Upper lobe of left lung (tissue), 6 donors: ENCODE measurements at regions not wholly inside any gene's neighbourhood (a gene's known extent, or its start where the extent isn't known, plus 50 kb on each side); places are given as distances from the start of the nearest gene placed in this dataset.

ENCODE experiments used
- ATAC-seq, 2 donors: fragments of 200-7000 bp; cut with Tn5 transposase; one replicate each; pipeline ENCODE4 v1.9.1; 2022; ENCODE audit warnings: mild to moderate bottlenecking in 2 of 2, moderate library complexity in 2 of 2; ENCODE audit not compliant: low FRiP score in 2 of 2
- DNase-seq, 2 donors: peaks; one replicate each; pipeline ENCODE4 v3.0.0-alpha.2; 2019 to 2020
- H3K27ac ChIP-seq, 4 donors: fragments of 200-600 bp; sonication (generic); one replicate each; pipeline ENCODE4 v1.5.1; 2016 to 2019
- H3K27me3 ChIP-seq, 4 donors: fragments of 200-600 bp; sonication (generic); one replicate each; pipeline ENCODE4 v1.5.1; 2017 to 2019
- H3K36me3 ChIP-seq, 4 donors: fragments of 200-600 bp; sonication (generic); one replicate each; pipeline ENCODE4 v1.5.1; 2016 to 2019
- H3K4me1 ChIP-seq, 4 donors: fragments of 200-600 bp; sonication (generic); one replicate each; pipeline ENCODE4 v1.5.1; 2018 to 2019
- H3K4me3 ChIP-seq, 4 donors: fragments of 200-600 bp; sonication (generic); one replicate each; pipeline ENCODE4 v1.5.1; 2017 to 2019; ENCODE audit warnings: mild to moderate bottlenecking in 2 of 4, moderate library complexity in 1 of 4
- H3K9me3 ChIP-seq, 4 donors: fragments of 200-600 bp; sonication (generic); one replicate each; pipeline ENCODE4 v1.5.1; 2018 to 2019
- CTCF ChIP-seq, 6 experiments: fragments of 450-650 bp in 4 of 6; fragments of 200-600 bp in 2 of 6; sonication (generic) in 2 of 6; IDR thresholded peaks; one replicate each; pipeline ENCODE4 v1.5.1; 2016 to 2019; ENCODE audit warnings: antibody characterized with exemption in 6 of 6
- EP300 ChIP-seq, 4 donors: sonication (generic); formaldehyde crosslinking; IDR thresholded peaks; one replicate each; pipeline ENCODE4 v1.5.1; 2017; ENCODE audit warnings: antibody characterized with exemption in 4 of 4, control low read depth in 2 of 4
- POLR2A ChIP-seq, 4 donors: fragments of 450-650 bp; IDR thresholded peaks; one replicate each; pipeline ENCODE4 v1.5.1; 2016 to 2017; ENCODE audit warnings: antibody characterized with exemption in 4 of 4, mild to moderate bottlenecking in 2 of 4
- POLR2AphosphoS5 ChIP-seq, 2 donors: sonication (generic); formaldehyde crosslinking; IDR thresholded peaks; one replicate each; pipeline ENCODE4 v1.5.1; 2017; ENCODE audit warnings: antibody characterized with exemption in 2 of 2
- WGBS, 2 donors: methylation state at CpG; one replicate each; pipeline ENCODE4 v1.1.5; 2017 to 2018; 5-methylcytosine and 5-hydroxymethylcytosine counted together
- donor health status: DM: no; HTN: no; CAD: no; lungs with moderate emphysema.
- donor health status: DM: no; HTN: yes; CAD: no; lungs with severe emphysema.

GRCh38 chr7:52775876-52776275 is 259.6 kb upstream of the POM121L12 start:
- 54 to 67% methylated on average over 1 of the region's 1 CpG for WGBS, 2 donors
- no peak overlapping the region for H3K4me3 ChIP-seq

GRCh38 chr7:52771177-52771576 is 264.3 kb upstream of the POM121L12 start:
- WGBS, 2 donors: 88 to 89% methylated on average over 5 of the region's 5 CpGs
- DNase-seq: no peak
- ATAC-seq: no peak
- no peaks in the 10 kb centered on the region for H3K9me3 ChIP-seq
- no peaks in the 10 kb centered on the region for H3K27me3 ChIP-seq
- no peak for TF ChIP-seq CTCF (IDR thresholded peaks at IDR 0.05)
- no peak for TF ChIP-seq POLR2A (IDR thresholded peaks at IDR 0.05)
- TF ChIP-seq POLR2AphosphoS5 (IDR thresholded peaks at IDR 0.05): no peak
- TF ChIP-seq EP300 (IDR thresholded peaks at IDR 0.05): no peak
- no peaks in the 10 kb centered on the region for H3K4me1 ChIP-seq
- no peak overlapping the region for H3K27ac ChIP-seq
- no peak overlapping the region for H3K4me3 ChIP-seq
- no peaks in the 10 kb centered on the region for H3K36me3 ChIP-seq

More at GRCh38 chr7:52775876-52776275, 259.6 kb upstream of the POM121L12 start:
- ATAC-seq (no peak), DNase-seq (no peak)
- Histone ChIP-seq H3K9me3 (no peaks in the 10 kb centered on the region), H3K27me3 (no peaks in the 10 kb centered on the region), H3K4me1 (no peaks in the 10 kb centered on the region), H3K36me3 (no peaks in the 10 kb centered on the region), H3K27ac (no peak overlapping the region)
- no peak for TF ChIP-seq CTCF (IDR thresholded peaks at IDR 0.05)
- no peak for TF ChIP-seq POLR2AphosphoS5 (IDR thresholded peaks at IDR 0.05)

- no peaks in the 10 kb centered on the region for H3K36me3 ChIP-seq
- H3K27ac ChIP-seq: no peak overlapping the region
- no peaks in the 10 kb centered on the region for H3K4me1 ChIP-seq
- ATAC-seq: no peak
- H3K4me3 ChIP-seq: no peak overlapping the region
- no peaks in the 10 kb centered on the region for H3K27me3 ChIP-seq
- DNase-seq: no peak
- TF ChIP-seq EP300 (IDR thresholded peaks at IDR 0.05): no peak
- no peak for TF ChIP-seq POLR2A (IDR thresholded peaks at IDR 0.05)
- TF ChIP-seq CTCF (IDR thresholded peaks at IDR 0.05): no peak
- no peak for TF ChIP-seq POLR2AphosphoS5 (IDR thresholded peaks at IDR 0.05)
- H3K9me3 ChIP-seq: no peaks in the 10 kb centered on the region
Observed at GRCh38 chr7:52764492-52765169, 270.8 kb upstream of the POM121L12 start.

- Histone ChIP-seq H3K36me3 (no peaks in the 10 kb centered on the region), H3K4me1 (no peaks in the 10 kb centered on the region), H3K27ac (no peak overlapping the region), H3K9me3 (no peaks in the 10 kb centered on the region), H3K4me3 (no peak overlapping the region), H3K27me3 (no peaks in the 10 kb centered on the region)
- ATAC-seq: peak in 1 of 2 donors; percentile 34
- TF ChIP-seq CTCF (IDR thresholded peaks at IDR 0.05) (no peak), POLR2A (IDR thresholded peaks at IDR 0.05) (no peak), EP300 (IDR thresholded peaks at IDR 0.05) (no peak), POLR2AphosphoS5 (IDR thresholded peaks at IDR 0.05) (no peak)
- 44 to 70% methylated on average over 1 of the region's 1 CpG for WGBS, 2 donors
- DNase-seq: no peak
Observed at GRCh38 chr7:52758356-52758755, 277.1 kb upstream of the POM121L12 start.

- no peak for ATAC-seq
- Histone ChIP-seq H3K4me3 (no peak overlapping the region), H3K4me1 (no peaks in the 10 kb centered on the region), H3K27ac (no peak overlapping the region), H3K36me3 (no peaks in the 10 kb centered on the region), H3K9me3 (no peaks in the 10 kb centered on the region), H3K27me3 (no peaks in the 10 kb centered on the region)
- DNase-seq: no peak
- 90 to 93% methylated on average over 12 of the region's 12 CpGs for WGBS, 2 donors
- no peak for TF ChIP-seq POLR2AphosphoS5 (IDR thresholded peaks at IDR 0.05)
- TF ChIP-seq EP300 (IDR thresholded peaks at IDR 0.05): no peak
- no peak for TF ChIP-seq CTCF (IDR thresholded peaks at IDR 0.05)
- TF ChIP-seq POLR2A (IDR thresholded peaks at IDR 0.05): no peak
Observed at GRCh38 chr7:52753855-52754254, 281.6 kb upstream of the POM121L12 start.
